Activated CD8-positive, alpha-beta memory T cell treated with anti-CD3 and anti-CD28 coated beads, Interleukin-2, amount 10 ng/mL, durations not matched to agents 7 days and 5 days (primary cell): ENCODE measurements at regions not wholly inside any gene's neighbourhood (a gene's known extent, or its start where the extent isn't known, plus 50 kb on each side); places are given as distances from the start of the nearest gene placed in this dataset.

Source experiments
- ATAC-seq: fragments of 150-1000 bp; cut with Tn5 transposase; one replicate; pipeline ENCODE4 v1.10.0; 2021; ENCODE audit warnings: moderate library complexity
- CTCF ChIA-PET: fragments of 350-600 bp; sonication (Branson Sonifier 250); formaldehyde crosslinking; loops from one replicate; lab custom pipeline; 2021; ENCODE audit warnings: antibody characterized with exemption; lab: Charles Lee
- DNase-seq: peaks from one replicate; pipeline ENCODE4 v3.0.0-alpha.2; 2020
- H3K27ac Mint-ChIP-seq: one replicate; pipeline ENCODE4 v1.8.0; 2021; ENCODE audit warnings: mild to moderate bottlenecking, mixed read lengths
- H3K27me3 Mint-ChIP-seq: one replicate; pipeline ENCODE4 v1.8.0; 2021; ENCODE audit warnings: mixed read lengths
- H3K36me3 Mint-ChIP-seq: one replicate; pipeline ENCODE4 v1.8.0; 2021; ENCODE audit warnings: mild to moderate bottlenecking, mixed read lengths
- H3K4me1 Mint-ChIP-seq: one replicate; pipeline ENCODE4 v1.8.0; 2021; ENCODE audit warnings: mixed read lengths
- H3K4me3 Mint-ChIP-seq: one replicate; pipeline ENCODE4 v1.8.0; 2021; ENCODE audit warnings: mild to moderate bottlenecking, moderate library complexity, mixed read lengths
- H3K9me3 Mint-ChIP-seq: one replicate; pipeline ENCODE4 v1.8.0; 2022; ENCODE audit warnings: low read depth, mixed read lengths

DNA sequence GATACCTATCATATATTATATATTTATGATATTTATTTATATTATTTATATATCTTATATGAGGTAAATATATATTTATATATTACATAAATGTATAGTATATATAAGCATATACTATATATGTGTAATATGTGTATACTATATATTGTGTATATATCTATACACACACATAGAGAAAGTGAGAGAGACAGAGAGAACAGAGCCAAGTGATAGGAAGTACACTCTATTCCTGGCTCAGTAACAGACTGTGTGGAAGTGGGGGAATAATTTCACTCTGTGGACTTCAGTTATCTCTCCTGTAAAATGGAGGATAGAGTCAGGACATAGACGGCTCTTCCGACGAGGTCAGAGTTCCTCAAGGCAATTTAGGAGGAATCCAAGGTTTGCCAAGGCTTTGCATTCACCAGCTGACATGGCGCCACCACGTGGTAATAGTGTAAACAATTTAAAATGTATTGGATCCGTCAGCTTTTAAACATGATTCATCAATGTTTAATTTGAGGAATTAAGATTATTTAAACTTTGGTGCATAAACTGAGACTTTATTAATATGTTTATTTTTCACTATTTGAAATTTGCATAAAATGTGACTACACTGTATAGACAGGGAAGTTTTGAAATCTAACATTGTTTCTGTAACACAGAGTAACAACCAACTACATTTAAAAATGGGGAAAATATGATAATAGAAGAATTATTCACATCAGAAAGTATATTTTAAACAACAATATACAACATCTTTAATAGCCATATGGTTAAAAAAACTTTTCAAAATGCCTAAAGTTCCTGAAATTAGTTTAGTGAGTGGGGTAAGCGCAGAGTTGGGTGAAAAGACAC, 75.4 kb upstream of the TMEM244 start:
- DNase-seq (peak; percentile 53), ATAC-seq (peak; percentile 64)
- peaks cover 2% of the 10 kb centered on the region for H3K4me1 Mint-ChIP-seq
- H3K9me3 Mint-ChIP-seq: no peaks in the 10 kb centered on the region
- CTCF ChIA-PET: interaction anchor here (0.6 to 1.1 kb wide), 6 partner anchors 47 to 439 kb away, joined by 3 to 4 read pairs (median 3); no protein-coding TSS in a partner anchor
- H3K27me3 Mint-ChIP-seq: peaks cover 25% of the 10 kb centered on the region
- no peak overlapping the region for H3K27ac Mint-ChIP-seq
- H3K36me3 Mint-ChIP-seq: no peaks in the 10 kb centered on the region
- H3K4me3 Mint-ChIP-seq: no peak overlapping the region

DNA sequence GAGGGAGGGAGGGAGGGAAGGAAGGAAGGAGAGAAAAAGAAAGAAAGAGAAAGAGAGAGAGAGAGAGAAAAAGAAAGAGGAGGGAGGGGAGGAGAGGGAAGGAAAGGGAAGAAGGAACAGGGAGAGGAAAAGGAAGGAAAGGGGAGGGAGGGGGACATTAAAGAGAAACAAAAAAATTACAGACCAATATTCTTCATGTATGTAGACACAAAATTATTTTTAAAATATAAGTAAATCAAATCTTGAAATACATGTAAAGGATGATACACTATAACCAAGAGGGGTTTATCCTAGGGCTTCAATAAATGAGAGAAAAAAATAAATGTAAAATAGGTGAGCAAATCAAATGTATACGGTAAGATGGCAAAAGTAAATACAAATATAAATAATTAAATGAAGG, 71.2 kb upstream of the TMEM244 start:
- CTCF ChIA-PET: no interaction called here
- ATAC-seq: no peak
- Mint-ChIP-seq H3K9me3 (no peaks in the 10 kb centered on the region), H3K27me3 (no peaks in the 10 kb centered on the region), H3K36me3 (no peaks in the 10 kb centered on the region), H3K4me1 (peaks cover 2% of the 10 kb centered on the region), H3K4me3 (no peak overlapping the region), H3K27ac (no peak overlapping the region)
- no peak for DNase-seq

DNA sequence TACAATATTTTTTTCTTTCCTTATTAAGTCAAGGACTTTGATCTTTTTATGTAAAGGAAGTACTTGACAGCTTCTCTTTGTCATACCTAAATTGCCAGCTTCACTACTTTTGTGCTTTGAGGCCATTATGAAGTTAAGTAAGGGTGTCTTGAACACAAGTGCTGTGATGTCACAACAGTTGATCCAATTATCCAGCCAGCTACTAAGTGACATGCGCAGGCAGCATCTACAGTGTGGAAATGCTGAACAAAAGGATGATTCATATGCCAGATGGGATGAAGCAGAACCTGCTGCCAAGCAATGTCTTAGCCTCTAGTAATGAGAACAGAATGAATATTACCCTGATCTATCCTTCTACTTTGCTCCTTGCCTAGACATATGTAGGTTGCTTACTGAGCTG, 68.3 kb upstream of the TMEM244 start:
- CTCF ChIA-PET: no interaction called here
- no peaks in the 10 kb centered on the region for H3K36me3 Mint-ChIP-seq
- DNase-seq (no peak), ATAC-seq (no peak)
- H3K4me3 Mint-ChIP-seq: no peak overlapping the region
- H3K9me3 Mint-ChIP-seq: no peaks in the 10 kb centered on the region
- H3K27ac Mint-ChIP-seq: no peak overlapping the region
- H3K4me1 Mint-ChIP-seq: no peaks in the 10 kb centered on the region
- no peaks in the 10 kb centered on the region for H3K27me3 Mint-ChIP-seq

DNA sequence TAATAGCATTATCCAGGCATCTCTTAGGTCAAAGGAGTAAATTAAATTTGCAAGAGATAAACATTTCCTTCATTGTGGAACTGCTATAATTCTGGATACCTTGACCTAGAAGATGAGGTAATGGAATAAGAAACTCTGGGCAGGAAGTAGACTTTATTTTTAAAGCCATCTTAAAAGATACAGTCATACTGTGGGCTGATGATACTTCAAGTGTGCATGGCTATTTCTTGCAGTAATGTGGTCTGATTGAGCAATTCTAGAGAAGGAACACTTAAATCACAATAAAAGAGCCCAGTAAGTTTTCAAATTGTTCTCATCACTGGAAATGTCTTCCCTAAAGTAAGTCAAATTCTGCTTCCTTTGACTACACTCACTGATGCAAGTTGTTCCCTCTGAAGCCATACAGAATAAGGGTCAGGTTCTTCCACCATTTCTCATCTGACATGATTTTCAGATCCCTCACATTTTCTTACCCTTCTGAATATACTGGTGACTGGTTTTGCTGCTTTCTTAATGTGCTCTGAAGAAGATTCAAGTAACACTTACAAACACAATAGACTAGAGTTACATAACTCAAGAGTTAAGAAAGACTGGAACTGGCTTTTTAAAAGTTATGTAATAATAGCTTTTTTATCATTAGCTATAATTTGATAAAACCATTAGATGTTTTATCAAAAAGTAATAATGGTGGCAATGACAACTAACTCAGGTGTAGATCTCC, 62.6 kb upstream of the TMEM244 start:
- CTCF ChIA-PET: interaction anchor here (0.7 kb wide), 1 partner anchor 424 kb away, joined by 3 read pairs; no protein-coding TSS in a partner anchor
- Mint-ChIP-seq H3K9me3 (no peaks in the 10 kb centered on the region), H3K27ac (no peak overlapping the region), H3K27me3 (no peaks in the 10 kb centered on the region), H3K4me3 (no peak overlapping the region), H3K36me3 (no peaks in the 10 kb centered on the region), H3K4me1 (peaks cover 6% of the 10 kb centered on the region)
- no peak for ATAC-seq
- no peak for DNase-seq

DNA sequence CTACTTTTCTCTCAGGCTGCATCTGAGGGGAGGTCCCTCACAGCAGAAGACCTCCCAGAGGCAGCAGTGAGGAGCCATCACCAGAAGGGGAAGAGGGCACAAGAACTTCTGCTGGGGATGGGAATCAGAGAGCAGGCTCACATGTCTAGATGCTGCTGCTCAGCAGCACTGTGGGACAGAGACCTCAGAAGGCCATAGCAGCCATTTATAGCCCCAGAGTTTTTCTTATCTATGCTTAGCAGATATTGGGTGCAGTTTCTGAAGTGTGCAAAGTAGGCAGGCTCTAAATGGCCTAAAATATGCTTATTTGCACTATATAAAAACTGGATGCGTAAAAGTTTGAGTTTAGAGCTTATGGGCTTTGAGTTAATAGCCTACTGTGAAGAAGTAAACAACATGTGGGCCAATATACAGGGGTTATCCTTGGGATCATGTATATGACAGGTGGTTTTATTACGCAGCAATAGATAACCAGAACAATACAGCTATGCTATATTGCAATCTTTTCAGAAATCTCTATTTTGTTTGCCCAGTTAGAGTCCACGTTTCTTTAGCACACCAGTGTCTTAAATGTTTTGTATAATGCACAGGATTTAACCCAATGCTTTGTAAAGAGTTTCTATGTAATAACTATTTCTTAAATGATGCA, 60.2 kb upstream of the TMEM244 start:
- Mint-ChIP-seq H3K9me3 (no peaks in the 10 kb centered on the region), H3K27me3 (no peaks in the 10 kb centered on the region), H3K36me3 (no peaks in the 10 kb centered on the region), H3K4me3 (no peak overlapping the region), H3K4me1 (peaks cover 8% of the 10 kb centered on the region), H3K27ac (no peak overlapping the region)
- ATAC-seq (no peak), DNase-seq (no peak)
- CTCF ChIA-PET: no interaction called here

DNA sequence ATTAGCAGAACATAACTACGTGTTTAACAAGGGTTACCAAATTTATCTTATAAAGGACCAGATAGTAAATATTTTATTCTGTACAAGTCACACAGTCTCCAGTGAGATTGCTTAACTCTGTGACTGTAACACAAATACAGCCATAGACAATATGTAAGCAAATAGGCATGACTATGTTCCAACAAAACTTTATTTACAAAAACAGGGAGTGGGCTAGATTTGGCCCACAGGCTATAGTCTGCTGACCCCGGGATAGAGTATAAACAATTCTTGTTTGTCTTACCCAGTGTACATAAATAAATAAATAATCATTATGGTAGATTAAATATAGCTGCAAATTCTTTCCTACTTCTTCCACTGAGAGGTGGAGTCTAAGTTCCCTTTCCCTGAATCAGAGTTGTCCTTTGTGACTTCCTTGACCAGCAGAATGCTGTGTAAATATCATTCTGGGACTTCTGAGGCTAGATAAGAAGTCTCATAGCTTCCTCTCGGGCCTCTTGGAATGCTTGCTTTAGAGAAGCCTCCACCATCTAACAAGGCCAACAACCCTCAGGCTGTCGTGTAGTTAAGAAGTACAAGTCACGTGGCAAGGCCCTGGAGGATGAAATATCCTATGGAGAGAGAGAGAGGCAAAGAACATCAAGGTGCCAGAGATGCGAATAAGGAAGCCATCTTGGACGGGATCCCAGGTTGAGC, 59.1 kb upstream of the TMEM244 start:
- no peak overlapping the region for H3K27ac Mint-ChIP-seq
- no peaks in the 10 kb centered on the region for H3K27me3 Mint-ChIP-seq
- no peak for DNase-seq
- CTCF ChIA-PET: no interaction called here
- H3K4me1 Mint-ChIP-seq: peaks cover 8% of the 10 kb centered on the region
- no peak overlapping the region for H3K4me3 Mint-ChIP-seq
- no peaks in the 10 kb centered on the region for H3K9me3 Mint-ChIP-seq
- no peaks in the 10 kb centered on the region for H3K36me3 Mint-ChIP-seq
- no peak for ATAC-seq

DNA sequence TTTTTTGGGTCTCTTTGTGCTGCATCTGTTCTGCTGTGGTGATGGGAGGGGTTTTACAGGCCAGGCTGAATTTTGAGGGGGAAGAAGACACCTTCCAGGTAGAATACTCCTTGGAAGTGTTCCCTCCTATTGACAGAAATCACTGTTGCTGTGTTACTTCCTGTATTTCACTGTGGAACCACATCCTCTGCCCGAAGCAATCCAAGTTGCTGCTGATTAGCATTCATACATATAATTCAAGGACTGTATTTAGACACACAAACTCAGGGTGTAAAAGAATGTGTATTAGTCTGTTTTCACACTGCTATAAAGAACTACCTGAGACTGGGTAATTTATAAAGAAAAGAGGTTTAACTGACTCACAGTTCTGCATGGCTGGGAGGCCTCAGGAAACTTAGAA, 50.6 kb upstream of the TMEM244 start:
- Mint-ChIP-seq H3K4me3 (no peak overlapping the region), H3K27ac (no peak overlapping the region), H3K27me3 (no peaks in the 10 kb centered on the region), H3K36me3 (peaks cover 1% of the 10 kb centered on the region), H3K9me3 (no peaks in the 10 kb centered on the region), H3K4me1 (peaks cover 21% of the 10 kb centered on the region)
- no peak for DNase-seq
- CTCF ChIA-PET: no interaction called here
- ATAC-seq: no peak
